ENCODE measurements at regions not wholly inside any gene's neighbourhood (a gene's known extent, or its start where the extent isn't known, plus 50 kb on each side); places are given as distances from the start of the nearest gene placed in this dataset.

DNA sequence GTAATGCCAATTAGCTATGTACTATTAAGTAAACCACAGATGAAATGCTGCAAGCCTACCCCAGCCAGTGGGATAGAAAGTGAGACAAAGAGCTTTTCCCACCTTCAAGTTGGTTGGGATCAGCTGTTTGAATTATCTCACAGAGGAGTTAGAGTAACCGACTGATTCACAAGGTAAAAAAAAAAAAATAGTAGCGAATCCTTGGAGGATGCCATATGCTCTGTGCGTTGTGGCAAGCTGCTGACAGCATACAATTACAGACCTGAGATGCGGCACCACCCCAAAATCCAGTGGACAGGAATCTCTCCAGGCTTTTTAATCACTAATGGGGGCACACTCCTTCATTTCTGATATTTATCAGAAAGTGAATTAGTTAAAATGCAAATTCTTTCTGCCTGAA, 157.0 kb upstream of the RMST start:
- no peaks in the 10 kb centered on the region for H3K4me1 ChIP-seq
- no peak for DNase-seq (ENCODE audit: low spot score in 2 of 2)
- no peaks in the 10 kb centered on the region for H3K27me3 ChIP-seq
- H3K36me3 ChIP-seq, result no peaks in the 10 kb centered on the region
- H3K9me3 ChIP-seq, result no peaks in the 10 kb centered on the region
- intact Hi-C loops (cut with DNase I), result loop anchor here (5.0 kb wide), 1 partner anchor 728 kb away; no protein-coding TSS in a partner anchor
- no peak overlapping the region for H3K4me3 ChIP-seq
- no peak overlapping the region for H3K27ac ChIP-seq
- TF ChIP-seq, protein P1, sequence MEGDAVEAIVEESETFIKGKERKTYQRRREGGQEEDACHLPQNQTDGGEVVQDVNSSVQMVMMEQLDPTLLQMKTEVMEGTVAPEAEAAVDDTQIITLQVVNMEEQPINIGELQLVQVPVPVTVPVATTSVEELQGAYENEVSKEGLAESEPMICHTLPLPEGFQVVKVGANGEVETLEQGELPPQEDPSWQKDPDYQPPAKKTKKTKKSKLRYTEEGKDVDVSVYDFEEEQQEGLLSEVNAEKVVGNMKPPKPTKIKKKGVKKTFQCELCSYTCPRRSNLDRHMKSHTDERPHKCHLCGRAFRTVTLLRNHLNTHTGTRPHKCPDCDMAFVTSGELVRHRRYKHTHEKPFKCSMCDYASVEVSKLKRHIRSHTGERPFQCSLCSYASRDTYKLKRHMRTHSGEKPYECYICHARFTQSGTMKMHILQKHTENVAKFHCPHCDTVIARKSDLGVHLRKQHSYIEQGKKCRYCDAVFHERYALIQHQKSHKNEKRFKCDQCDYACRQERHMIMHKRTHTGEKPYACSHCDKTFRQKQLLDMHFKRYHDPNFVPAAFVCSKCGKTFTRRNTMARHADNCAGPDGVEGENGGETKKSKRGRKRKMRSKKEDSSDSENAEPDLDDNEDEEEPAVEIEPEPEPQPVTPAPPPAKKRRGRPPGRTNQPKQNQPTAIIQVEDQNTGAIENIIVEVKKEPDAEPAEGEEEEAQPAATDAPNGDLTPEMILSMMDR (IDR thresholded peaks at IDR 0.05), result no peak

DNA sequence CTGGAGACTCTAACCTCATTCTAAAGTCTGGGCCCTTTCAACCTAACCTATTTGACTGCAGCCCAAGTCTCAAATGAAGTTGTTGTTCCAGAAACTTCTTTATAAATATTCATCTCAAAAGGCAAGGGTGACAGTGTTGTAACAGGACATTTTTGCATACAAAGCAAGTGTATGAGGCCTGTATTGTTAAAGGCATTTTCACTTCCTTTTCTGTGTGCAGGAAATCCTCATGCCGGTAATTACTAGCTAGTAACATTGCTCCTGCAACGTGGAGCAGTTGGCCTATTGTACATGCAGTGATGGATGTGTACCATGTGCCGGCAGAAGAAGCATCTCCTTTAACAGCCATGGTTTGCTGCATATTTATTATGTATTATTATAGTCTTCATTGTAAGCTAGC, 156.5 kb upstream of the RMST start:
- intact Hi-C loops (cut with DNase I), result loop anchor here (5.0 kb wide), 1 partner anchor 729 kb away; no protein-coding TSS in a partner anchor
- DNase-seq (ENCODE audit: low spot score in 2 of 2), result no peak
- H3K4me1 ChIP-seq, result no peaks in the 10 kb centered on the region
- no peaks in the 10 kb centered on the region for H3K36me3 ChIP-seq
- H3K9me3 ChIP-seq, result no peaks in the 10 kb centered on the region
- no peak overlapping the region for H3K4me3 ChIP-seq
- TF ChIP-seq, protein P1 (IDR thresholded peaks at IDR 0.05), result no peak
- no peaks in the 10 kb centered on the region for H3K27me3 ChIP-seq
- H3K27ac ChIP-seq, result no peak overlapping the region

DNA sequence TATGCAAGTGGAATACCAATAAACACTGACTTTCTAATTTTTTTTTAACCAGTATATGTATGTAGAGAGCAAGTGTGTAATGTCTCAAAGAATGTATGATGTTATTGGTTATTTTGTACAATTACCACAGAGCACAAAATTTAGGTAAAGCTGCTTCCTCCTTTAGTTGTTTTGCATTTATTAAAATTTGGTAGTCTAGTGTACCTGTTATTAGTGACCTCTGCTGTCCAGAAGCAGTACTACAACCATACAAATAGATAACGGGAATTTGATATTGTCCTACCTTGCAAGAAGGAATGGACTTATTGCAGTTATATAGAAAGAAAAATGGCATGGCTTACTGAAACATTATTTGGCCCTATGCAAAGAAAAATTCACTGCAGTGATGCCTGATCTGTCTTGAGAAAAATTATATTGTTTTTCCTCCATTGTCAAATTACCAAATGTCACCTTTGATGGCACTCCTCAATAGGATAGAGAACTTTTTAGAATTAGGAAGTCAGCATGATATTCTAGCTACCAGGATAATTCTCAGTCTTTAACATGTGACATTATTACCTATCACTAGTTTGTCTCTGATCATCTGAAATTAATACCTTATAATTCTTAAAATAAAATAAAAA, 153.9 kb upstream of the RMST start:
- no peak overlapping the region for H3K27ac ChIP-seq
- no peak overlapping the region for H3K4me3 ChIP-seq
- intact Hi-C loops (cut with DNase I), result loop anchor here (1.0 to 5.0 kb wide), 2 partner anchors 322 to 731 kb away; no protein-coding TSS in a partner anchor
- no peak for DNase-seq (ENCODE audit: low spot score in 2 of 2)
- H3K27me3 ChIP-seq, result no peaks in the 10 kb centered on the region
- no peaks in the 10 kb centered on the region for H3K9me3 ChIP-seq
- TF ChIP-seq, protein P1 (IDR thresholded peaks at IDR 0.05), result peak in 2 of 3 experiments; percentile 38 to 63
- H3K36me3 ChIP-seq, result no peaks in the 10 kb centered on the region
- H3K4me1 ChIP-seq, result no peaks in the 10 kb centered on the region

DNA sequence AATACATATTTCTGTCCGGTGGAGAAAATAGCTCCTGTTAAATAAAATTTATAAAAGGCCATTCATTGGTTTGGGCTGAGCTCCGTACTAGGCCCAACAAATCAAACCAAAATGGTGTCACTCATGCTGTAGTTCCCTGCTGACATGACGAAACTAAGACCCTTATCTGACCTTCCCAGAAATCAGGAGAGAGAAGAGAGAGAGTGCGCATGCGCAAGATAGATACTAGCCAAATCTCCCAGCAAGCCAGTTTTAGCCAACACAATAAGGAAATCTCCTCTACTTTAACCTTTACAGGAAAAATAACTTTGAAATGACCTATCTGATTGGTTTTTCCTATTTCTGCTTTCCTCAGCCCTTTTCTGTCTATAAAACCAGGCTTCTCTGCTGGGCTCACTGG, 152.7 kb upstream of the RMST start:
- Histone ChIP-seq H3K4me3 (no peak overlapping the region), H3K27ac (no peak overlapping the region), H3K36me3 (no peaks in the 10 kb centered on the region), H3K9me3 (no peaks in the 10 kb centered on the region), H3K27me3 (no peaks in the 10 kb centered on the region), H3K4me1 (no peaks in the 10 kb centered on the region)
- no peak for DNase-seq (ENCODE audit: low spot score in 2 of 2)
- TF ChIP-seq, protein P1 (IDR thresholded peaks at IDR 0.05), result no peak
- intact Hi-C loops (cut with DNase I), result loop anchor here (5.0 kb wide), 1 partner anchor 733 kb away; no protein-coding TSS in a partner anchor

DNA sequence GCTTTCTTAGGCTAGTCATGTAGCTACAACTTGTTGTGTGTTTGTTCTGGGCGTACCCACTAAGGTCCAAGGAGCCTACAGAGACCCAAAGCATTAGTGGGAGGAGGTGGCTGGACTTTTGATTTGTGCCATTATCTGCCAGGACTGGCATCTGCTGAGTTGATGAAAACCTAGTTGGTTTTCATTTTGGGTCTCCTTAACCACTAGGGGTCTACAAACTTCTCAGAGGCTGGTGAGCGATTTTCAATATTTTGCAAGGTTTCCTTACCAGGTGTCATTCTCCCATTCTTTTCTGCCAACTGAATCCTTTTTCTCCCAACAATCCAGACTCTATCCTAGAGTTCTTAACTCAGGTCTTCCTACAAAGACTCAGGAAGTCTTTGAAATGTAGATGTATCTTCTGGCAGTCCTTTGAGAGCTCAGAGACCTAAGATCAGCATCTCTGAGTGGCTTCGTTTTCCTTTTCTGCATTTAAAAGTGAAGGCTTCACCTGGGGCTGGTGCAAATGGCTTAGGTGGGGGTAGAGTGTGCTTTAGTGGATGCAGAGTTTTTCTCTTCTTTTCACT, 150.0 kb upstream of the RMST start:
- no peak overlapping the region for H3K27ac ChIP-seq
- TF ChIP-seq, protein P1 (IDR thresholded peaks at IDR 0.05), result no peak
- no peak for DNase-seq (ENCODE audit: low spot score in 2 of 2)
- H3K4me3 ChIP-seq, result no peak overlapping the region
- no peaks in the 10 kb centered on the region for H3K4me1 ChIP-seq
- intact Hi-C loops (cut with DNase I), result no loop called here
- H3K36me3 ChIP-seq, result no peaks in the 10 kb centered on the region
- no peaks in the 10 kb centered on the region for H3K27me3 ChIP-seq
- no peaks in the 10 kb centered on the region for H3K9me3 ChIP-seq

Data from ascending aorta (tissue), 2 donors.